Gastrocnemius medialis (tissue), 4 donors: ENCODE measurements at regions not wholly inside any gene's neighbourhood (a gene's known extent, or its start where the extent isn't known, plus 50 kb on each side); places are given as distances from the start of the nearest gene placed in this dataset.

Experiments
- CTCF ChIP-seq, 5 experiments: fragments of 450-650 bp in 3 of 5; fragments of 200-600 bp in 2 of 5; sonication (generic) in 2 of 5; IDR thresholded peaks in 4 of 5; conservative IDR thresholded peaks in 1 of 5; 1 replicate in 4 of 5; 2 replicates in 1 of 5; pipeline ENCODE4 v1.5.1; 2016 to 2019; ENCODE audit warnings: antibody characterized with exemption in 5 of 5, mild to moderate bottlenecking in 3 of 5, moderate library complexity in 3 of 5
- POLR2A ChIP-seq, 2 donors: fragments of 450-650 bp; IDR thresholded peaks; one replicate each; pipeline ENCODE4 v1.6.1; 2017; ENCODE audit warnings: antibody characterized with exemption in 2 of 2, mild to moderate bottlenecking in 2 of 2, moderate library complexity in 2 of 2

GRCh38 chr1:4310396-4310923 is 343.9 kb upstream of the AJAP1 start:
- TF ChIP-seq POLR2A (IDR thresholded peaks at IDR 0.05), result no peak
- no peak for TF ChIP-seq CTCF (IDR thresholded peaks at IDR 0.05 in 4 of 5, conservative IDR thresholded peaks at IDR 0.05 in 1 of 5)
